Retinal pigment epithelial cell (primary cell): ENCODE measurements at regions not wholly inside any gene's neighbourhood (a gene's known extent, or its start where the extent isn't known, plus 50 kb on each side); places are given as distances from the start of the nearest gene placed in this dataset.

Source experiments
- DNase-seq: peaks from one replicate; pipeline ENCODE4 v3.0.0-alpha.2; 2010; ENCODE audit warnings: low read depth
- H3K4me3 ChIP-seq: 2 replicates; pipeline ENCODE4 v1.5.1; 2011; ENCODE audit warnings: mild to moderate bottlenecking, low read length, control low read depth, moderate library complexity
- TF ChIP-seq, protein P1 (sequence below): conservative IDR thresholded peaks from 2 replicates; pipeline ENCODE4 v1.5.1; 2011; ENCODE audit warnings: low read depth, low read length, control low read depth, inconsistent platforms

DNA sequence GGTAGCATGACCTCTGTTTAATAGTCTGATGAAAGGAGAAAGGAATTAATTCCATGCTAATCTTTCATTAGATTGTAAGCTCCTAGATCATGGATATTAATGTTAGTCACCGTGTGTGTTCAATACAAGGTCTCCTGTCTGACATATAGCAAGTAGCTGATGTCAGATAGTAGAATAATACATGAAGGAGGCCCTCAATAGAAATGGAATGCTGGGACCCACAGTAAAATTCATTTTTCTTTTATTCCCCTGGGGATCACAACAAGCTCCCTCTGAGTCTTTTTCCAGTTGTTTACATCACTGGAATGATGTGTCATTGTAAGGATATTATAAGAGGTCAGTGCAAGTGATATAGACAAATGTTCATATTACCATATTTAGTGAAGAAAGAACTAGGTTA, 240.3 kb upstream of the TRPC7 start:
- TF ChIP-seq, protein P1, sequence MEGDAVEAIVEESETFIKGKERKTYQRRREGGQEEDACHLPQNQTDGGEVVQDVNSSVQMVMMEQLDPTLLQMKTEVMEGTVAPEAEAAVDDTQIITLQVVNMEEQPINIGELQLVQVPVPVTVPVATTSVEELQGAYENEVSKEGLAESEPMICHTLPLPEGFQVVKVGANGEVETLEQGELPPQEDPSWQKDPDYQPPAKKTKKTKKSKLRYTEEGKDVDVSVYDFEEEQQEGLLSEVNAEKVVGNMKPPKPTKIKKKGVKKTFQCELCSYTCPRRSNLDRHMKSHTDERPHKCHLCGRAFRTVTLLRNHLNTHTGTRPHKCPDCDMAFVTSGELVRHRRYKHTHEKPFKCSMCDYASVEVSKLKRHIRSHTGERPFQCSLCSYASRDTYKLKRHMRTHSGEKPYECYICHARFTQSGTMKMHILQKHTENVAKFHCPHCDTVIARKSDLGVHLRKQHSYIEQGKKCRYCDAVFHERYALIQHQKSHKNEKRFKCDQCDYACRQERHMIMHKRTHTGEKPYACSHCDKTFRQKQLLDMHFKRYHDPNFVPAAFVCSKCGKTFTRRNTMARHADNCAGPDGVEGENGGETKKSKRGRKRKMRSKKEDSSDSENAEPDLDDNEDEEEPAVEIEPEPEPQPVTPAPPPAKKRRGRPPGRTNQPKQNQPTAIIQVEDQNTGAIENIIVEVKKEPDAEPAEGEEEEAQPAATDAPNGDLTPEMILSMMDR, result no peak
- DNase-seq, result no peak
- H3K4me3 ChIP-seq, result no peak overlapping the region

DNA sequence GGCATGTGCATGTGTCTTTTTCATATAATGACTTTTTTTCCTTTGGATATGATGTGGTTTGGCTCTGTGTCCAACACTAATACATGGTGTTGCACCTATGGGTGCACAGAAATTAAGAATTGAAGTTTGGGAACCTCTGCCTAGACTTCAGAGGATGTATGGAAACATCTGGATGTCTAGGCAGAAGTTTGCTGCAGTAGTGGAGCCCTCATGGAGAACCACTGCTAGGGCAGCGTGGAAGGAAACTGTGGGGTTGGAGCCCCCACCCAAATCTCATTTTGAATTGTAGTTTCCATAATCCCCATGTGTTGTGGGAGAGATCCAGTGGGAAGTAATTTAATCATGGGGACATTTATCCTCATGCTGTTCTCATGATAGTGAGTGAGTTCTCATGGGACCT, 235.0 kb upstream of the TRPC7 start:
- DNase-seq, result no peak
- TF ChIP-seq, protein P1, result no peak
- no peak overlapping the region for H3K4me3 ChIP-seq

DNA sequence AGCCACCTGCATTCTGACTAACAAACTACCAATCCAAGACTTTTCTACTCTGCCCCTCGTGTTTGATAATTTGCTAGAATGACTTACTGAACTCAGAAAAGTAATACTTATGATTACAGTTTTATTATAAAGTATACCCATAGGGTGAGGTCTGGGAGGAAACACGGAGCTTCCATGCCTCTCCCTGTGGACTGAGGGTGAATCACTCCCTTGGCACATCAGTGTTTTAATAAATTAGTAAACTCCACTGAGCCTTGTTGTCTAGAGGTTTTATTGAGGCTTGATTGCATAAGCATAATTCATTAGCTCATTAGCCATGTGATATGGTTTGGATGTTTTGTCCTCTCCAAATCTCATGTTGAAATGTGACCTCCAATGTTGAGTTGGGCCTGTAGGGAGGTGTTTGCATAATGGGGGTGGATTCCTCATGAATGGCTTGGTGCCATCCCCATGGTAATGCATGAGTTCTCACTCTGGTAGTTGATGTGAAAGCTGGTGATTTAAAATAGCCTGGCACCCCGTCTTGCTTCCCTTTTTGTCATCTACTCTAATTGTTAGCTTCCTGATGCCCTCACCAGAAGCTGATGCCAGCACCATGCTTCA, 233.6 kb upstream of the TRPC7 start:
- TF ChIP-seq, protein P1, result no peak
- no peak for DNase-seq
- no peak overlapping the region for H3K4me3 ChIP-seq

DNA sequence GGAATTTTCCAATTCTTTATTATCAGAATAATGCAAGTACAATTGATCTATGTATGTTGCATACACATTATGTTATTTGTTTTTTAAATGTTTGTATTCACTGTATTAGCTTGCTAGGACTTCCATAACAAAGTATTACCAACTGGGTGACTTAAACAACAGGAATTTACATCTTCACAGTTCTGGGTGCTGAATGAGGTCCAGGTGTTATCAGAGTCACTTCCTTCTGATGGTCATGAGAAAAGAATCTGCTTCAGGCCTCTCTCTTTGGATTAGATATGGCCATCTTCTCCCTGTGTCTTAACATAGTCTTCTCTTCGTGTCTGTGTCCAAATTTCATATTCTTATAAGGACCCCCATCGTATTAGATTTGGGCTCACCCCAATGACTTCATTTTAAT, 229.1 kb upstream of the TRPC7 start:
- H3K4me3 ChIP-seq, result no peak overlapping the region
- no peak for DNase-seq
- TF ChIP-seq, protein P1, result no peak

DNA sequence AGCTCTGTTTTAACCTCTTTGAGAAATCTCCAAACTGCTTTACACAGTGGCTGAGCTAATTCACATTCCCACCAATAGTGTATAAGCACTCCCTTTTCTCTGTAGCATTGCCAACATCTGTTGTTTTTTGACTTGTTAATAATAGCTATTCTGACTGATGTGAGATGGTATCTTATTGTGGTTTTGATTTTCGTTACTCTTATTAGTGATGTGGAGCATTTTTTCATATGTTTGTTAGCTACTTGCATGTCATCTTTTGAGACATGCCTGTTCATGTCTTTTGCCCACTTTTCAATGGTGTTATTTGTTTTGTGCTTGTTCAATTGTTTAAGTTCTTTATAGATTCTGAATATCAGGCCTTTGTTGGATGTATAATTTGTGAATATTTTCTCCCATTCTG, 225.2 kb upstream of the TRPC7 start:
- H3K4me3 ChIP-seq, result no peak overlapping the region
- no peak for DNase-seq
- TF ChIP-seq, protein P1, result no peak

DNA sequence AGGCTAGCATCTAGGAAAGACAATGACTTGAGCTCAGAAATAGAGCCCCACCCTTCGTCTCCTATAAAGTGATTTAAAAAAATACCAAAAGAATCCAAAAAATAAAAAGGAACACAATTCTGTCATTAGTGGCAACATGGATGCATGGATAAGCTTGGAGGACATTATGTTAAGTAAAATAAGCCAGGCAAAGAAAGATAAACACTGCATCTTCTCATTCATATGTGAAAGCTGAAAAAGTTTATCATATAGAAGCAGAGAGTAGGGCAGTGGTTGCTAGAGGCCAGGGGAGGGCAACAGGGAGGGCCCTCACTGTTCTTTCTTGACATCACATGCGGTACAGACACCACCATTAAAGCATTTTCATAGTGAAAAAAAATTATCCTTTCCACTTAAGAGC, 220.9 kb upstream of the TRPC7 start:
- TF ChIP-seq, protein P1, result no peak
- no peak for DNase-seq
- H3K4me3 ChIP-seq, result no peak overlapping the region

DNA sequence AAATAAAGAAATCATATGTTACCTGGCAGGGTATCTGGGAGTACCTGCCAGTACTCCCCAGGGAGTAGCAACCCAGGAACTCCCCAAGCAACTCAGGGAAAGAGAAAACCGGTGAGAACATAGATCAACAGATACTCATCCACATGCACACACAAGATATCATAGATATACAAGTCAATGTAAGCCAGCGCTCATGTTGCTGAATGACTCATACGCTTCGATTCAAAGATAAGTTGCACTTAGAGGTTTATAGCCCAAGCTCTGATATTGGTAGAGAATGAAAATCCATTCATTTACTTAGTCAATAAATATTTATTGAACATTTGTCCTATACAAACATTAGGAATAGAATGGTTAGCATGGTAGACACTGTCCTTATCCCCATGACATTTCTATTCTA, 219.1 kb upstream of the TRPC7 start:
- no peak overlapping the region for H3K4me3 ChIP-seq
- TF ChIP-seq, protein P1, result no peak
- no peak for DNase-seq
